Body of pancreas (tissue), 4 donors: ENCODE measurements at regions not wholly inside any gene's neighbourhood (a gene's known extent, or its start where the extent isn't known, plus 50 kb on each side); places are given as distances from the start of the nearest gene placed in this dataset.

Source experiments
- CTCF ChIP-seq, 7 experiments: fragments of 450-650 bp in 4 of 7; fragments of 200-600 bp in 3 of 7; sonication (generic) in 3 of 7; IDR thresholded peaks; one replicate each; pipeline ENCODE4 v1.5.1; 2016 to 2019; ENCODE audit warnings: antibody characterized with exemption in 7 of 7
- POLR2A ChIP-seq, 3 donors: fragments of 450-650 bp; IDR thresholded peaks; one replicate each; pipeline ENCODE4 v1.6.1; 2016; ENCODE audit warnings: antibody characterized with exemption in 3 of 3, mild to moderate bottlenecking in 2 of 3

GRCh38 chrX:40885989-40886388 is 150.6 kb upstream of the MED14 start:
- TF ChIP-seq CTCF (IDR thresholded peaks at IDR 0.05): no peak
- no peak for TF ChIP-seq POLR2A (IDR thresholded peaks at IDR 0.05)
